Endothelial cell of umbilical vein (primary cell): ENCODE measurements at regions not wholly inside any gene's neighbourhood (a gene's known extent, or its start where the extent isn't known, plus 50 kb on each side); places are given as distances from the start of the nearest gene placed in this dataset.

Source experiments
- BruUV-seq: library from RNA; stranded (reverse); fragments of 400-500 nt; replicated peaks from 2 replicates; lab custom pipeline; 2021; lab: Mats Ljungman, UMichigan
- CTCF ChIA-PET: fragments of 300-600, 350-600 bp; sonication (Branson Sonifier 250); formaldehyde crosslinking; loops from one replicate; lab custom pipeline; 2021; ENCODE audit warnings: antibody characterized with exemption, inconsistent platforms; lab: Charles Lee
- POLR2A ChIA-PET: fragments of 300-600, 350-600 bp; sonication (Branson Sonifier 250); formaldehyde crosslinking; loops from one replicate; lab custom pipeline; 2021; ENCODE audit warnings: antibody characterized with exemption, inconsistent platforms; lab: Charles Lee
- DNase-seq: peaks from one replicate; pipeline ENCODE4 v3.0.0-alpha.2; 2011; ENCODE audit warnings: low read depth, low spot score
- FAIRE-seq: peaks from 2 replicates; lab custom pipeline; 2011; peaks lifted over from hg19 to GRCh38; lab: Jason Lieb, UNC
- H2AFZ ChIP-seq: 2 replicates; pipeline ENCODE4 v1.6.0; 2012; ENCODE audit warnings: low read depth, low read length, control low read depth, inconsistent platforms
- H3K27ac ChIP-seq: 2 replicates; pipeline ENCODE4 v1.5.1; 2011; ENCODE audit warnings: low read depth, mild to moderate bottlenecking, control low read depth, low read length, moderate library complexity; ENCODE audit not compliant: insufficient read depth
- H3K27me3 ChIP-seq, 2 experiments: 2 replicates each; pipeline versions ENCODE4 v1.6.0 to v1.6.1; 2011; ENCODE audit warnings: low read length in 2 of 2, mixed read lengths in 1 of 2; ENCODE audit not compliant: control insufficient read depth in 2 of 2, insufficient read depth in 2 of 2
- H3K36me3 ChIP-seq, 2 experiments: 2 replicates in 1 of 2; 3 replicates in 1 of 2; pipeline ENCODE4 v1.5.1; 2011; ENCODE audit warnings: low read length in 2 of 2, mild to moderate bottlenecking in 1 of 2, moderate library complexity in 1 of 2; ENCODE audit not compliant: control insufficient read depth in 2 of 2, insufficient read depth in 2 of 2; ENCODE audit errors: extremely low read depth in 1 of 2
- H3K4me1 ChIP-seq: 3 replicates; pipeline ENCODE4 v1.5.1; 2011; ENCODE audit warnings: mild to moderate bottlenecking, low read length; ENCODE audit not compliant: control insufficient read depth, insufficient read depth; ENCODE audit errors: extremely low read depth
- H3K4me2 ChIP-seq: 2 replicates; pipeline ENCODE4 v1.6.1; 2011; ENCODE audit warnings: low read length, control low read depth, mixed read lengths; ENCODE audit not compliant: insufficient read depth
- H3K4me3 ChIP-seq, 3 experiments: fragments of 200-600 bp in 1 of 3; sonication (generic), shearing (Covaris generic) in 1 of 3; replicated peaks in 1 of 3; 2 replicates each; pipeline ENCODE4 v1.5.1; 2011 to 2016; ENCODE audit warnings: control low read depth in 3 of 3, low read length in 3 of 3, mild to moderate bottlenecking in 2 of 3, inconsistent platforms in 1 of 3, low read depth in 1 of 3, moderate library complexity in 1 of 3; ENCODE audit not compliant: insufficient read depth in 1 of 3
- H3K79me2 ChIP-seq: 2 replicates; pipeline ENCODE4 v1.6.0; 2012; ENCODE audit warnings: low read length, inconsistent platforms; ENCODE audit not compliant: control insufficient read depth, insufficient read depth
- H3K9ac ChIP-seq: replicated peaks from 2 replicates; pipeline ENCODE3; 2011; ENCODE audit warnings: low read length, control low read depth; ENCODE audit not compliant: insufficient read depth; ENCODE audit errors: extremely low read depth
- H3K9me1 ChIP-seq: replicated peaks from 3 replicates; pipeline ENCODE4 v1.6.0; 2011; ENCODE audit warnings: mild to moderate bottlenecking, low read length; ENCODE audit not compliant: control insufficient read depth, insufficient read depth; ENCODE audit errors: extremely low read depth
- H3K9me3 ChIP-seq: replicated peaks from 2 replicates; pipeline ENCODE4 v1.5.1; 2012; ENCODE audit warnings: low read length, inconsistent platforms; ENCODE audit not compliant: control insufficient read depth, insufficient read depth
- H4K20me1 ChIP-seq: replicated peaks from 2 replicates; pipeline ENCODE3; 2011; ENCODE audit warnings: mild to moderate bottlenecking, low read length; ENCODE audit not compliant: control insufficient read depth, insufficient read depth; ENCODE audit errors: extremely low read depth
- EZH2 ChIP-seq: IDR thresholded peaks from 2 replicates; pipeline ENCODE4 v1.6.1; 2012; ENCODE audit warnings: borderline replicate concordance, low read depth, mild to moderate bottlenecking, moderate library complexity, low read length, inconsistent platforms; ENCODE audit not compliant: severe bottlenecking
- FOS ChIP-seq: IDR thresholded peaks from 2 replicates; pipeline ENCODE4 v1.6.1; 2011; ENCODE audit warnings: mild to moderate bottlenecking, low read length, moderate library complexity, borderline replicate concordance; ENCODE audit not compliant: insufficient read depth
- GATA2 ChIP-seq: IDR thresholded peaks from 2 replicates; pipeline ENCODE4 v1.7.0; 2011; ENCODE audit warnings: low read depth, mild to moderate bottlenecking, moderate library complexity, mixed read lengths, low read length; ENCODE audit not compliant: insufficient read length, insufficient read depth
- JUN ChIP-seq: IDR thresholded peaks from 2 replicates; pipeline ENCODE4 v1.6.1; 2011; ENCODE audit warnings: borderline replicate concordance, low read depth; ENCODE audit not compliant: insufficient read length, insufficient read depth
- MYC ChIP-seq: IDR thresholded peaks from one replicate; pipeline ENCODE4 v1.6.1; 2011; ENCODE audit warnings: mild to moderate bottlenecking, low read depth, low read length
- POLR2A ChIP-seq: IDR thresholded peaks from 2 replicates; pipeline ENCODE4 v1.6.1; 2012; ENCODE audit warnings: low read depth, mild to moderate bottlenecking, control low read depth, low read length
- POLR2AphosphoS5 ChIP-seq: IDR thresholded peaks from 2 replicates; pipeline ENCODE4 v1.6.1; 2012; ENCODE audit warnings: low read depth, mild to moderate bottlenecking, control low read depth, low read length, moderate library complexity; ENCODE audit not compliant: insufficient read depth
- dilution Hi-C: fragments of 300-500 bp; cut with MboI; formaldehyde crosslinking; loops from one replicate; pipeline ENCODE4 v1.15.0; 2019; ENCODE audit warnings: low sequenced_read_pairs; ENCODE audit not compliant: extremely low pct_ligation_motif_present
- intact Hi-C: fragments of 100-400 bp; cut with micrococcal nuclease; formaldehyde crosslinking; loops from one replicate; pipeline ENCODE4 v1.10.0; 2022
- TF ChIP-seq, protein P1 (sequence below): IDR thresholded peaks from 2 replicates; pipeline ENCODE4 v1.6.1; 2011; ENCODE audit not compliant: insufficient read depth, insufficient read length
- TF ChIP-seq, protein P2 (sequence below), 2 donors: IDR thresholded peaks; 1 replicate in 1 of 2; 2 replicates in 1 of 2; pipeline ENCODE4 v1.5.1; 2011; ENCODE audit warnings: low read length in 2 of 2, mild to moderate bottlenecking in 2 of 2, moderate library complexity in 2 of 2, control low read depth in 1 of 2, inconsistent platforms in 1 of 2, low read depth in 1 of 2; ENCODE audit not compliant: insufficient read depth in 1 of 2; ENCODE audit errors: extremely low read depth in 1 of 2

GRCh38 chr1:71210718-71211117 lies 129.9 kb upstream of the ZRANB2 start:
- H2AFZ ChIP-seq, result no peak overlapping the region
- no peak overlapping the region for H3K4me2 ChIP-seq
- no peak for TF ChIP-seq POLR2AphosphoS5
- TF ChIP-seq EZH2, result no peak
- TF ChIP-seq MYC, result no peak
- no peak for TF ChIP-seq FOS
- H4K20me1 ChIP-seq, result no peaks in the 10 kb centered on the region
- no peaks in the 10 kb centered on the region for H3K9me3 ChIP-seq
- H3K9me1 ChIP-seq, result no peaks in the 10 kb centered on the region
- dilution Hi-C loops (no loop called here), intact Hi-C loops (no loop called here)
- H3K27ac ChIP-seq, result no peak overlapping the region
- H3K9ac ChIP-seq, result no peak overlapping the region
- ChIA-PET CTCF (interaction anchor here (1.0 kb wide), 1 partner anchor 21 kb away, joined by 3 read pairs; no protein-coding TSS in a partner anchor), POLR2A (no interaction called here)
- H3K4me1 ChIP-seq, result no peaks in the 10 kb centered on the region
- H3K27me3 ChIP-seq, result no peaks in the 10 kb centered on the region
- no TSS peak for BruUV-seq
- H3K4me3 ChIP-seq, result no peak overlapping the region
- no peaks in the 10 kb centered on the region for H3K36me3 ChIP-seq
- no peaks in the 10 kb centered on the region for H3K79me2 ChIP-seq
- no peak for DNase-seq
- FAIRE-seq, result no peak

DNA sequence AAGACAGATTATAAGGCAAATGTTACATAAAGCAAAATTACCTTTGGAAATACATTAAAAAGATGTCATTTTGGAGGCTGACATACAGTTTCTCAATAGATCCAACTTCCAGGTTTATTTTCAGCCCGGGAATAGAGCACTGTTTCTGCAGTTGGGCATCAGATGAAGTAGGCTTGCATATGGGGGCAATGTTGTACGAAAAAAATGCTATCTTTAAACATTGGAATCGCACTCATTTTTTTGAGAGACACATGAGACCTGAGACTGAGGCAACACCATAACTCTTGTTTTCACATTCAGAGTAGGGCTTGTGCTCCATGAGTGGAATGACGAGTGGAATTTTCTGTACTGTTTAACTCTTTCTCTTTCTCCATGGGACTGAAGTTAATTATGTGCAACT lies 122.4 kb upstream of the ZRANB2 start:
- FAIRE-seq (no peak), DNase-seq (no peak)
- Histone ChIP-seq H3K27me3 (no peaks in the 10 kb centered on the region), H3K79me2 (no peaks in the 10 kb centered on the region), H3K9ac (no peak overlapping the region), H3K36me3 (no peaks in the 10 kb centered on the region), H4K20me1 (no peaks in the 10 kb centered on the region), H2AFZ (no peak overlapping the region), H3K9me1 (no peaks in the 10 kb centered on the region), H3K4me2 (no peak overlapping the region), H3K9me3 (no peaks in the 10 kb centered on the region), H3K27ac (no peak overlapping the region), H3K4me1 (no peaks in the 10 kb centered on the region), H3K4me3 (no peak overlapping the region)
- intact Hi-C loops, result no loop called here
- no TSS peak for BruUV-seq
- ChIA-PET CTCF (no interaction called here), POLR2A (no interaction called here)
- TF ChIP-seq, protein P1, sequence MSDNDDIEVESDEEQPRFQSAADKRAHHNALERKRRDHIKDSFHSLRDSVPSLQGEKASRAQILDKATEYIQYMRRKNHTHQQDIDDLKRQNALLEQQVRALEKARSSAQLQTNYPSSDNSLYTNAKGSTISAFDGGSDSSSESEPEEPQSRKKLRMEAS, result no peak
- TF ChIP-seq EZH2, result no peak
- TF ChIP-seq, protein P2, sequence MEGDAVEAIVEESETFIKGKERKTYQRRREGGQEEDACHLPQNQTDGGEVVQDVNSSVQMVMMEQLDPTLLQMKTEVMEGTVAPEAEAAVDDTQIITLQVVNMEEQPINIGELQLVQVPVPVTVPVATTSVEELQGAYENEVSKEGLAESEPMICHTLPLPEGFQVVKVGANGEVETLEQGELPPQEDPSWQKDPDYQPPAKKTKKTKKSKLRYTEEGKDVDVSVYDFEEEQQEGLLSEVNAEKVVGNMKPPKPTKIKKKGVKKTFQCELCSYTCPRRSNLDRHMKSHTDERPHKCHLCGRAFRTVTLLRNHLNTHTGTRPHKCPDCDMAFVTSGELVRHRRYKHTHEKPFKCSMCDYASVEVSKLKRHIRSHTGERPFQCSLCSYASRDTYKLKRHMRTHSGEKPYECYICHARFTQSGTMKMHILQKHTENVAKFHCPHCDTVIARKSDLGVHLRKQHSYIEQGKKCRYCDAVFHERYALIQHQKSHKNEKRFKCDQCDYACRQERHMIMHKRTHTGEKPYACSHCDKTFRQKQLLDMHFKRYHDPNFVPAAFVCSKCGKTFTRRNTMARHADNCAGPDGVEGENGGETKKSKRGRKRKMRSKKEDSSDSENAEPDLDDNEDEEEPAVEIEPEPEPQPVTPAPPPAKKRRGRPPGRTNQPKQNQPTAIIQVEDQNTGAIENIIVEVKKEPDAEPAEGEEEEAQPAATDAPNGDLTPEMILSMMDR (IDR thresholded peaks at IDR 0.05; ENCODE audit: extremely low read depth in 1 of 2, insufficient read depth in 1 of 2, low read depth in 1 of 2, low read length in 2 of 2), result no peak
- no peak for TF ChIP-seq MYC
- TF ChIP-seq JUN, result no peak
- no peak for TF ChIP-seq POLR2AphosphoS5
- no peak for TF ChIP-seq GATA2
- TF ChIP-seq FOS, result no peak
- no peak for TF ChIP-seq POLR2A
- dilution Hi-C loops, result no loop called here
